Osteocyte (in vitro differentiated cells): ENCODE measurements at regions not wholly inside any gene's neighbourhood (a gene's known extent, or its start where the extent isn't known, plus 50 kb on each side); places are given as distances from the start of the nearest gene placed in this dataset.

Experiments
- DNase-seq: peaks from one replicate; pipeline ENCODE4 v3.0.0; 2021; ENCODE audit warnings: mixed read lengths; ENCODE audit not compliant: unreplicated experiment; ENCODE audit errors: extremely low spot score
- H3K27ac Mint-ChIP-seq: one replicate; pipeline ENCODE4 v1.8.0; 2021; ENCODE audit warnings: mild to moderate bottlenecking, mixed read lengths; ENCODE audit not compliant: unreplicated experiment
- H3K27me3 Mint-ChIP-seq: one replicate; pipeline ENCODE4 v1.8.0; 2021; ENCODE audit warnings: mixed read lengths; ENCODE audit not compliant: unreplicated experiment
- H3K36me3 Mint-ChIP-seq: one replicate; pipeline ENCODE4 v1.8.0; 2021; ENCODE audit warnings: mixed read lengths; ENCODE audit not compliant: unreplicated experiment
- H3K4me1 Mint-ChIP-seq: one replicate; pipeline ENCODE4 v1.8.0; 2021; ENCODE audit warnings: mixed read lengths; ENCODE audit not compliant: unreplicated experiment
- H3K4me3 Mint-ChIP-seq: one replicate; pipeline ENCODE4 v1.8.0; 2021; ENCODE audit warnings: mild to moderate bottlenecking, moderate library complexity, mixed read lengths; ENCODE audit not compliant: unreplicated experiment
- H3K9me3 Mint-ChIP-seq: one replicate; pipeline ENCODE4 v1.8.0; 2021; ENCODE audit warnings: mixed read lengths; ENCODE audit not compliant: unreplicated experiment
- TF ChIP-seq, protein P1 (sequence below): fragments of 200-600 bp; sonication (generic); IDR thresholded peaks from 2 replicates; pipeline ENCODE4 v1.5.0; 2021; ENCODE audit warnings: antibody characterized with exemption, mild to moderate bottlenecking, moderate library complexity

DNA sequence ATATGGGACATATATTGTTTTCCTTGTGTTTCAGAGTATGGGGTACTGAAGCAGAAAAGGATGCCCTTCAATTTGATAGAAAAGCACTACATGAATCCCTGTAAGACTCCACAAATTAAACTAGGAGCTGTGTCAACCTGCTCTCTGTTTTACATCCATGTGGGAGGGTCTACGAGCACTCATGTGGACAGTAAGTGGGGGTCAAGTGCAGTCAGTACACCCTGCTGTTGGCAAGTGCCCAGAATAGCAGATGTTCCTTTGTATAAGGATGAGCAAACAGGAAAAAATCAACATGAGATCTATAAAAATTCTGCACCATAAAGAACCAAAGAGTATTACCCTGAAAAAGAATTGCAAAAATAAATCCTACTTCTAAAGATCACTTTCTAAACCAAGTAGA, 659.9 kb downstream of the SI start:
- Mint-ChIP-seq H3K27me3 (peaks cover 2% of the 10 kb centered on the region), H3K4me3 (no peak overlapping the region), H3K27ac (no peak overlapping the region), H3K4me1 (peaks cover 28% of the 10 kb centered on the region), H3K36me3 (no peaks in the 10 kb centered on the region), H3K9me3 (peaks cover 2% of the 10 kb centered on the region)
- DNase-seq = no peak
- TF ChIP-seq, protein P1, sequence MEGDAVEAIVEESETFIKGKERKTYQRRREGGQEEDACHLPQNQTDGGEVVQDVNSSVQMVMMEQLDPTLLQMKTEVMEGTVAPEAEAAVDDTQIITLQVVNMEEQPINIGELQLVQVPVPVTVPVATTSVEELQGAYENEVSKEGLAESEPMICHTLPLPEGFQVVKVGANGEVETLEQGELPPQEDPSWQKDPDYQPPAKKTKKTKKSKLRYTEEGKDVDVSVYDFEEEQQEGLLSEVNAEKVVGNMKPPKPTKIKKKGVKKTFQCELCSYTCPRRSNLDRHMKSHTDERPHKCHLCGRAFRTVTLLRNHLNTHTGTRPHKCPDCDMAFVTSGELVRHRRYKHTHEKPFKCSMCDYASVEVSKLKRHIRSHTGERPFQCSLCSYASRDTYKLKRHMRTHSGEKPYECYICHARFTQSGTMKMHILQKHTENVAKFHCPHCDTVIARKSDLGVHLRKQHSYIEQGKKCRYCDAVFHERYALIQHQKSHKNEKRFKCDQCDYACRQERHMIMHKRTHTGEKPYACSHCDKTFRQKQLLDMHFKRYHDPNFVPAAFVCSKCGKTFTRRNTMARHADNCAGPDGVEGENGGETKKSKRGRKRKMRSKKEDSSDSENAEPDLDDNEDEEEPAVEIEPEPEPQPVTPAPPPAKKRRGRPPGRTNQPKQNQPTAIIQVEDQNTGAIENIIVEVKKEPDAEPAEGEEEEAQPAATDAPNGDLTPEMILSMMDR = no peak

DNA sequence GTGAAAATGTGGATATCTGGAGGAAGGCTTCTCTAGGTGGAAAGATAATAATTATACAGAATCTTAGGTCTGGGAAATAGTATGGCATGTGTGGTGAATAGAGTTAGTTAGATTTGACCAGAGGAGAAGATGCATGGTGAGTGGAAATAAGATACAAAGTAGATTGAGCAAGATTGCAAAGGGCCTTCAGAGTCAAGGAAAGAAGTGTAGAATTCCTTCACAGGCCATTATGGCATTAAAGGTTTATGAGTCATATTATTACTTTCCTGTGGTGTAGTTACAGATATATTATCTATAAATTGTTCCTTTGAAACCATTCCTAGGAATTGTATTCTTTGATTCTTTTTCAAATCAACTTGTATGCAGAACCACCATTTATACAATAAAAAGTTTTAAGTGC, 660.3 kb downstream of the SI start:
- no peak for DNase-seq
- H3K4me1 Mint-ChIP-seq = peaks cover 28% of the 10 kb centered on the region
- no peak overlapping the region for H3K27ac Mint-ChIP-seq
- TF ChIP-seq, protein P1 = no peak
- H3K4me3 Mint-ChIP-seq = no peak overlapping the region
- H3K36me3 Mint-ChIP-seq = no peaks in the 10 kb centered on the region
- H3K27me3 Mint-ChIP-seq = peaks cover 2% of the 10 kb centered on the region
- H3K9me3 Mint-ChIP-seq = peaks cover 7% of the 10 kb centered on the region

- no peak for DNase-seq
- no peak overlapping the region for H3K4me3 Mint-ChIP-seq
- H3K27me3 Mint-ChIP-seq = no peaks in the 10 kb centered on the region
- H3K4me1 Mint-ChIP-seq = peaks cover 28% of the 10 kb centered on the region
- H3K9me3 Mint-ChIP-seq = peaks cover 15% of the 10 kb centered on the region
- no peaks in the 10 kb centered on the region for H3K36me3 Mint-ChIP-seq
- TF ChIP-seq, protein P1 = no peak
- H3K27ac Mint-ChIP-seq = peak overlapping the region; percentile 24
These were observed 661.6 kb downstream of the SI start for GRCh38 chr3:164416491-164417222.

GRCh38 chr3:164408326-164408725, 670.0 kb downstream of the SI start:
- no peak for DNase-seq
- Mint-ChIP-seq H3K9me3 (peaks cover 12% of the 10 kb centered on the region), H3K4me1 (no peaks in the 10 kb centered on the region), H3K27ac (no peak overlapping the region), H3K36me3 (no peaks in the 10 kb centered on the region), H3K4me3 (no peak overlapping the region), H3K27me3 (no peaks in the 10 kb centered on the region)
- TF ChIP-seq, protein P1 = no peak

DNA sequence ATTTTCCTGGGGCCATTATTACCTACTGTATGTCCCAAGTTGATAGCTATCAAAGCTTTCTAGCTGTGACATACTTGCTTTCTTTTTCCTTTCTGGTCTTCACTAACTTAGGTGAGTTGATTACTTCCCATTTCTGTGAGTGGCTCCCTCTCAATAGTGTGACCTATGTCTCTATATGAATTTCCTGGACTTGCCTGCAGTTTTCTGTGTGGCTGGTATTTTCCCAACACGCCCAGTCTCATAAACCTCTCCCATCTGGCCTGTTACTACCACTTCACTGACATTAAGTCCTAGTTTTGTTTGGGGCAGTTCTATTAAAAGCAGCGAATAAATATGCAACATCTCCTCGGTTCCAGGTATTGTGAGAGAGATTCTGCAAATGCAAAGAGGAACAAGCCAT, 671.2 kb downstream of the SI start:
- DNase-seq = no peak
- no peak overlapping the region for H3K4me3 Mint-ChIP-seq
- H3K27me3 Mint-ChIP-seq = no peaks in the 10 kb centered on the region
- TF ChIP-seq, protein P1 = no peak
- peaks cover under 1% of the 10 kb centered on the region for H3K9me3 Mint-ChIP-seq
- H3K4me1 Mint-ChIP-seq = no peaks in the 10 kb centered on the region
- no peak overlapping the region for H3K27ac Mint-ChIP-seq
- H3K36me3 Mint-ChIP-seq = no peaks in the 10 kb centered on the region
